Breast epithelium (tissue), 4 donors: ENCODE measurements at regions not wholly inside any gene's neighbourhood (a gene's known extent, or its start where the extent isn't known, plus 50 kb on each side); places are given as distances from the start of the nearest gene placed in this dataset.

ENCODE experiments used
- DNase-seq, 2 donors: peaks; one replicate each; pipeline ENCODE4 v3.0.0-alpha.2; 2019; ENCODE audit warnings: low spot score in 2 of 2
- H3K27ac ChIP-seq, 2 donors: fragments of 200-600 bp; sonication (generic) in 1 of 2; one replicate each; pipeline ENCODE4 v1.5.1; 2016 to 2019; ENCODE audit warnings: mild to moderate bottlenecking in 1 of 2
- H3K27me3 ChIP-seq, 2 donors: fragments of 200-600 bp; sonication (generic) in 1 of 2; one replicate each; pipeline versions ENCODE4 v1.5.1 to v1.6.0; 2017 to 2019; ENCODE audit warnings: control low read depth in 1 of 2, mild to moderate bottlenecking in 1 of 2
- H3K36me3 ChIP-seq: fragments of 200-600 bp; one replicate; pipeline ENCODE4 v1.5.1; 2019
- H3K4me1 ChIP-seq, 2 donors: fragments of 200-600 bp; sonication (generic); one replicate each; pipeline ENCODE4 v1.5.1; 2016 to 2019; ENCODE audit warnings: control low read depth in 1 of 2
- H3K4me3 ChIP-seq, 3 donors: fragments of 200-600 bp; sonication (generic); 1 replicate in 2 of 3; 2 replicates in 1 of 3; pipeline ENCODE4 v1.5.1; 2016 to 2019; ENCODE audit warnings: mild to moderate bottlenecking in 3 of 3, moderate library complexity in 2 of 3
- H3K9me3 ChIP-seq, 2 donors: fragments of 200-600 bp; sonication (generic) in 1 of 2; one replicate each; pipeline ENCODE4 v1.5.1; 2016 to 2019; ENCODE audit warnings: control low read depth in 1 of 2
- POLR2A ChIP-seq: fragments of 450-650 bp; IDR thresholded peaks from one replicate; pipeline ENCODE4 v1.6.1; 2016; ENCODE audit warnings: antibody characterized with exemption, mild to moderate bottlenecking, moderate library complexity
- POLR2AphosphoS5 ChIP-seq, 3 donors: sonication (generic); formaldehyde crosslinking; IDR thresholded peaks; one replicate each; pipeline ENCODE4 v1.6.1; 2017; ENCODE audit warnings: antibody characterized with exemption in 3 of 3
- intact Hi-C: fragments of 100-400 bp; cut with DNase I; formaldehyde crosslinking; loops from one replicate; pipeline ENCODE4 v1.15.1; 2023; ENCODE audit warnings: low total_unique reads
- TF ChIP-seq, protein P1 (sequence below), 3 donors: fragments of 450-650 bp; IDR thresholded peaks; one replicate each; pipeline ENCODE4 v1.5.1; 2016 to 2017; ENCODE audit warnings: antibody characterized with exemption in 3 of 3, mild to moderate bottlenecking in 3 of 3, moderate library complexity in 3 of 3

DNA sequence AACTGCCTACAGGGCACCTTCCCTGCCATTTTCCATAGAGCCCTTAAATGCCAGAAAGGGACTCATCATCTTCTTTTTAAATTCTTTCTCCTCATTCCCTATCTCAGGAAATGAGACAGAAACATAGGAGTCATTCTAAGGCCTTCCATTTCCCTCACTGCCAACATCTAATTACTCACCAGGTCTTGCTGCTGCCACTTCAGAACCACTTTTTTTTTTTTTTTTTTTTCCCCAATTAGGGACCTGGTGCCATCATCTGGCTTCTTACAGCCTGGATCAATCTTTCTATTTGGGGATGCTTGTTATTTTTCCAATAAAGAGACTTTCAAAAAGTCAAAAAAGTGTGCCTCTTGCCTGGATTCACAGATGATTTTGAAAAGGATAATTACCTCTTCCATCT is 373.4 kb downstream of the LPIN1 start:
- Histone ChIP-seq H3K9me3 (no peaks in the 10 kb centered on the region), H3K36me3 (no peaks in the 10 kb centered on the region), H3K4me3 (no peak overlapping the region), H3K4me1 (no peaks in the 10 kb centered on the region), H3K27me3 (no peaks in the 10 kb centered on the region), H3K27ac (no peak overlapping the region)
- intact Hi-C loops: no loop called here
- no peak for DNase-seq
- TF ChIP-seq, protein P1, sequence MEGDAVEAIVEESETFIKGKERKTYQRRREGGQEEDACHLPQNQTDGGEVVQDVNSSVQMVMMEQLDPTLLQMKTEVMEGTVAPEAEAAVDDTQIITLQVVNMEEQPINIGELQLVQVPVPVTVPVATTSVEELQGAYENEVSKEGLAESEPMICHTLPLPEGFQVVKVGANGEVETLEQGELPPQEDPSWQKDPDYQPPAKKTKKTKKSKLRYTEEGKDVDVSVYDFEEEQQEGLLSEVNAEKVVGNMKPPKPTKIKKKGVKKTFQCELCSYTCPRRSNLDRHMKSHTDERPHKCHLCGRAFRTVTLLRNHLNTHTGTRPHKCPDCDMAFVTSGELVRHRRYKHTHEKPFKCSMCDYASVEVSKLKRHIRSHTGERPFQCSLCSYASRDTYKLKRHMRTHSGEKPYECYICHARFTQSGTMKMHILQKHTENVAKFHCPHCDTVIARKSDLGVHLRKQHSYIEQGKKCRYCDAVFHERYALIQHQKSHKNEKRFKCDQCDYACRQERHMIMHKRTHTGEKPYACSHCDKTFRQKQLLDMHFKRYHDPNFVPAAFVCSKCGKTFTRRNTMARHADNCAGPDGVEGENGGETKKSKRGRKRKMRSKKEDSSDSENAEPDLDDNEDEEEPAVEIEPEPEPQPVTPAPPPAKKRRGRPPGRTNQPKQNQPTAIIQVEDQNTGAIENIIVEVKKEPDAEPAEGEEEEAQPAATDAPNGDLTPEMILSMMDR (IDR thresholded peaks at IDR 0.05): no peak
- TF ChIP-seq POLR2A (no peak), POLR2AphosphoS5 (IDR thresholded peaks at IDR 0.05) (no peak)

DNA sequence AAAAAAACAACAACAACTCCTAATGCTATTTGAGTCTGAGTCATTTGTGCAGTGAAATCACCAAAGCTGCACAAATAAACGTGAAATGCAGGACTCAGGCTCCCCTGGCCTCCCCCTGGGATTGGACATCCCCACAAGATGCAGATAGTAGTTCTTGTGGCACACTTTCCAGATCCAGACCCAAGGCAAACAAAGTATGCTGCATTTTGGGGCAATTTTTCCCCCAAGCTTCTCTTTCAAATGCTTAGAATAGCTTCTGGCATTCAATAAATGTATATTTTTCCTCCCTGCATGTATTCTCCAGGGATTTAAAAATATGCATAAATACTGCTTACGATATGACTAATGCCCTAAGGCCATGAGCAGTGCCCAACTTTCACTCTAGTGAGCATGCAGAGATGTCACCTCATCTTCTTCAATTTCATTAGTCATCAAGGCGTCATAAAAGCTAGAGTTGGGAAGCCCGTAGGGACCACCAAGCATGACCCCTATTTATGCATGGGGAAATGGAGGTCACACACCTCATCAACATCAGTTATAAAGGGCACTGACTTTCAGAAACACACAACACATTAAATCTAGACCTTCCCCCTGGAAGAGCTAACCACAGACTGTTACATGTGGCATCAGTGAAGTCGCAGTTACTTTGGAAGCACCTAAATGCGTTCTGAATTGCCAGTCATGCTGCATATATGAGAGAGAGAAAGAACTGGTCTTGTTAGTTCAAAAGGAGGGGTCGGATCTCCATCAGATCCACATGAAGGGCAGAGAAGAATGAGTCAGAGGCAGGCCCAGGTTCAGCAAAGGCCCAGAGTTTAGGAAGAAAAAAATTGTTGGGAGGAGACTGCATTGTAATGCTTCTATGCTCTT is 374.1 kb downstream of the LPIN1 start:
- intact Hi-C loops: no loop called here
- no peak overlapping the region for H3K4me3 ChIP-seq
- TF ChIP-seq POLR2A (no peak), POLR2AphosphoS5 (IDR thresholded peaks at IDR 0.05) (no peak)
- TF ChIP-seq, protein P1 (IDR thresholded peaks at IDR 0.05): no peak
- no peak for DNase-seq
- no peaks in the 10 kb centered on the region for H3K27me3 ChIP-seq
- no peaks in the 10 kb centered on the region for H3K36me3 ChIP-seq
- no peak overlapping the region for H3K27ac ChIP-seq
- H3K9me3 ChIP-seq: no peaks in the 10 kb centered on the region
- H3K4me1 ChIP-seq: no peaks in the 10 kb centered on the region

DNA sequence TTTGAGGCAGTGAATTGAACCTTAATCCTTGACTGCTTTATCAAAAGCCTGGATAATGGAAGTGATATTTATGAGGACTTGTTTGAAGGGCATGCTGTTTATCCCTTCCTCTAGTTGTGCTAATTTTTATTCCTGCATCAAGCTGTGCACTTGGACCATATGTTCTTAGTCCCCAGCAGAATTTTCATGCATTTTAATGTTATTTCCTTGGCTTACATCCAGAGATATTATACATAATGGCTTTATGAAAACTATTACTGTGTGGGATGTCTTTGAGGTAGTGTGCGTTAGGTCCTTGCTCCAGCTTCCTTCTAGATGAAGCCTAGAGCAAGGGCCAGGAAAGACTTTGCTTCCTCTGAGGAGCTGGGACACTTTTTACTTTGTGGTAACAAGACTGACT is 378.4 kb downstream of the LPIN1 start:
- no peaks in the 10 kb centered on the region for H3K4me1 ChIP-seq
- no peak overlapping the region for H3K27ac ChIP-seq
- no peak for DNase-seq
- TF ChIP-seq POLR2A: no peak
- no peak for TF ChIP-seq POLR2AphosphoS5 (IDR thresholded peaks at IDR 0.05)
- TF ChIP-seq, protein P1 (IDR thresholded peaks at IDR 0.05): no peak
- H3K36me3 ChIP-seq: no peaks in the 10 kb centered on the region
- intact Hi-C loops: no loop called here
- peaks cover 0 to 8% of the 10 kb centered on the region in 2 donors for H3K9me3 ChIP-seq
- H3K27me3 ChIP-seq: no peaks in the 10 kb centered on the region
- H3K4me3 ChIP-seq: no peak overlapping the region

DNA sequence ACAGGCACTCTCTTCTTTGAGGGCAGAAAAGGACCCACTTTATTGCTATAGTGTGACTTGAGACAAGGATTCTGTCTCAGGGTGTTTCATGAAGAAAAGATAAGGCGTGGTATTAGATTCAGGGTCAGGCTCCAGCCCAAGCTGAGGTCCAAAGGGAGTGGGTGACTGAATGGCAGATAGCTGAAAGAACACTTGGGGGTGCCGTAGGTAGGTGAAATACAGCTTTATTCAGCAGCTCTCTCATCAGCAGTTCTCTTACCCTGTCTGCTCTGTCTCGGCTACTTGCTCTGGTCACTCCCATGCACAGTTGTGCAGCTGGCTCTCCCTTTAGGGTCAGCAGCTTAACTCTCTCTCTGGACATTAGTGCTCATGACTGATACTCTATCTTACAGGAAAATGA is 379.9 kb downstream of the LPIN1 start:
- peaks cover 0 to 8% of the 10 kb centered on the region in 2 donors for H3K9me3 ChIP-seq
- H3K4me1 ChIP-seq: no peaks in the 10 kb centered on the region
- DNase-seq: no peak
- no peaks in the 10 kb centered on the region for H3K27me3 ChIP-seq
- no peaks in the 10 kb centered on the region for H3K36me3 ChIP-seq
- H3K27ac ChIP-seq: no peak overlapping the region
- H3K4me3 ChIP-seq: no peak overlapping the region
- intact Hi-C loops: no loop called here
- TF ChIP-seq, protein P1 (IDR thresholded peaks at IDR 0.05): no peak
- TF ChIP-seq POLR2AphosphoS5 (IDR thresholded peaks at IDR 0.05): no peak
- no peak for TF ChIP-seq POLR2A

DNA sequence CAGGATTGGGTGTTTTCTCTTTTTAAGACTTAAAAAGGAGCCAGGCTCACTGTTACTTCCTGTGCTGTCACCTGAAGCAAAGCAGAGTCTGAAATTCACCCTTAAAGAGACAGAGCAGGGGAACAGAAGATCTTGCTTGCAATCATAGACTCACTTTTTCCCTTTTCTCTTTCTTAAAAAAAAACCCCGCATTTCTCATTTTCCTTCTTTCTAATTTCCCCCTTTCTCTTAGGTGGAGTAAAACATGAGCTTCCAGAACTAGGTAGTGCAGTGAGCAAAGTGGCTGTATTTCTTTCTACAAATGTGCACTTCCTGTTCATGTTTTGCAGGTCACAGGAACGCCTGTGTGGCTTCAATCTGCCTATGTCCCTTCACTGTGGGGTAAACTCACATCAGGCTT is 381.2 kb downstream of the LPIN1 start:
- H3K4me1 ChIP-seq: no peaks in the 10 kb centered on the region
- H3K27ac ChIP-seq: no peak overlapping the region
- H3K9me3 ChIP-seq: peaks cover 0 to 8% of the 10 kb centered on the region in 2 donors
- H3K4me3 ChIP-seq: no peak overlapping the region
- H3K36me3 ChIP-seq: no peaks in the 10 kb centered on the region
- no peaks in the 10 kb centered on the region for H3K27me3 ChIP-seq
- no peak for DNase-seq
- intact Hi-C loops: no loop called here
- TF ChIP-seq POLR2AphosphoS5 (IDR thresholded peaks at IDR 0.05): no peak
- TF ChIP-seq, protein P1 (IDR thresholded peaks at IDR 0.05): no peak
- TF ChIP-seq POLR2A: no peak
